ENCODE measurements at regions not wholly inside any gene's neighbourhood (a gene's known extent, or its start where the extent isn't known, plus 50 kb on each side); places are given as distances from the start of the nearest gene placed in this dataset.

DNA sequence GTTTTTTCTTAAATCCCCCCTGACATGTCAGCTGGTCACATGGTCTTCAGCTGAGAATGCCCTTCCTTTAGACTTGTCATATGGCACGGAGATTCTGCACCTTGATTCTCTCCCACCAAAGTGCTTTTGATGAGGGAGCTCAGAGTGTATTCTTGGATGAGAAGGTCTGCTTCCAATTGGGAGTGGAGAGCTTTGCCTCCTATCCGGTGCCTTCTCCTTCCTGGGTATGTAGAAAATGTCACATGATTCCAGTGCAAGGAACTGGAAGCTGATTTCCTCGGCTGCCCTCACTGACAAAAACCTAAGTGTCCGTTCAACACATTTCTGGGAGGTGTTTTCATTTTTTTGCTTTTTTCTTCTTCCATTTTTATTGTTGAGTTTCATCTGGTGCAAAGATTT lies 197.2 kb downstream of the TFAP2C start:
- in situ Hi-C loops (cut with HindIII; ENCODE audit: low pct_unique_long_range_greater_than_20kb, low sequenced_read_pairs), result no loop called here
- H3K27me3 ChIP-seq (ENCODE audit: control insufficient read depth, insufficient read depth, low read length), result no peaks in the 10 kb centered on the region

DNA sequence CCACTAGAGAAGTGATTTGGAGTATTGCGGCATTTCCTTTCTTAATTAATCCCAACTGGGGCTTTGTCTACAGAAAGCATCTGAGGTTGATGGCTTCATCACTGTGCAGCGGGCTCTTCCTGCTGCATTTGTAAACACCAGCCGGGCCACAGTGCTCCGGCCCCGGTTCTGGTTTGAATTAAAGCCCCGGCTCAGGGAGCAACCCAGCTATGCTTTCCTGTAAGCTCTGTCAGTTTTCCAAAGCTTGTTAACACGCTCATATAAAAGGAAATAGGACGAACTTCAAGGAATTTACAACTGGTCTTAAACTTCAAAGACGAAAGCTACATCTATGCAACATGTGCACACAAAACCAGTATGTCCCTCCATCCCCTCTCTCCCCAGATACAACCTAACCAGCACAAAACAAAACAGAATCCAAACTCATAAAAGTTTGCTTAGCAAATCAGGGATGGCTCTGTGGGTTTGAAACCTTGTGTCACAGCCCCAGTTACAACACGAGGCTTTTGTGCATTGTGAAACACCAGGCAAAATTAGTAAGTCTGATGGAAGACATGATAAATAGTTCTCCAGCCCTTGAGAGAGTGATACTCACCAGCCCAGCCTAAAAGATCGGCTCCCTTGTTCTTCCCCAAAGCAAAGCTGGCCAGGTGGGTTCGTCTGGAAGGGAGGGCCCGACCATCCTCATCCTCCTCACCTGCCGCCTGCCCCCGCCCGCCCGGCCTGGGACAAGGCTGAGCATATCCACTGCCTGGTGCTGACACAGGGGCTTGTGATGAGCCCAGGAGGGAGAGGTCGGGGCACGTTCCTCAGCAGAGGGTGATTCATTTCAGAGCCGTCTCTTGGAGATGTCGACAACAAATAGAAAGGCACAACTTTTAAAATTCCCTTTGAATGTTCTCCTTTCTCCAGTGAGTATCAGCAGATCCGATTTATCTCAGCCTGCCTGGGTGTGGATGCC lies 197.9 kb downstream of the TFAP2C start:
- BruUV-seq (replicated peaks), result no TSS peak
- H3K27ac ChIP-seq (ENCODE audit: low read length), result no peak overlapping the region
- no peak; the same call in 1 of the 2 replicates for ATAC-seq
- no peak for TF ChIP-seq POLR2AphosphoS5 (IDR thresholded peaks at IDR 0.05; ENCODE audit: low read depth, low read length)
- TF ChIP-seq, protein P1, sequence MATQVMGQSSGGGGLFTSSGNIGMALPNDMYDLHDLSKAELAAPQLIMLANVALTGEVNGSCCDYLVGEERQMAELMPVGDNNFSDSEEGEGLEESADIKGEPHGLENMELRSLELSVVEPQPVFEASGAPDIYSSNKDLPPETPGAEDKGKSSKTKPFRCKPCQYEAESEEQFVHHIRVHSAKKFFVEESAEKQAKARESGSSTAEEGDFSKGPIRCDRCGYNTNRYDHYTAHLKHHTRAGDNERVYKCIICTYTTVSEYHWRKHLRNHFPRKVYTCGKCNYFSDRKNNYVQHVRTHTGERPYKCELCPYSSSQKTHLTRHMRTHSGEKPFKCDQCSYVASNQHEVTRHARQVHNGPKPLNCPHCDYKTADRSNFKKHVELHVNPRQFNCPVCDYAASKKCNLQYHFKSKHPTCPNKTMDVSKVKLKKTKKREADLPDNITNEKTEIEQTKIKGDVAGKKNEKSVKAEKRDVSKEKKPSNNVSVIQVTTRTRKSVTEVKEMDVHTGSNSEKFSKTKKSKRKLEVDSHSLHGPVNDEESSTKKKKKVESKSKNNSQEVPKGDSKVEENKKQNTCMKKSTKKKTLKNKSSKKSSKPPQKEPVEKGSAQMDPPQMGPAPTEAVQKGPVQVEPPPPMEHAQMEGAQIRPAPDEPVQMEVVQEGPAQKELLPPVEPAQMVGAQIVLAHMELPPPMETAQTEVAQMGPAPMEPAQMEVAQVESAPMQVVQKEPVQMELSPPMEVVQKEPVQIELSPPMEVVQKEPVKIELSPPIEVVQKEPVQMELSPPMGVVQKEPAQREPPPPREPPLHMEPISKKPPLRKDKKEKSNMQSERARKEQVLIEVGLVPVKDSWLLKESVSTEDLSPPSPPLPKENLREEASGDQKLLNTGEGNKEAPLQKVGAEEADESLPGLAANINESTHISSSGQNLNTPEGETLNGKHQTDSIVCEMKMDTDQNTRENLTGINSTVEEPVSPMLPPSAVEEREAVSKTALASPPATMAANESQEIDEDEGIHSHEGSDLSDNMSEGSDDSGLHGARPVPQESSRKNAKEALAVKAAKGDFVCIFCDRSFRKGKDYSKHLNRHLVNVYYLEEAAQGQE (IDR thresholded peaks at IDR 0.05; ENCODE audit: insufficient read depth in 1 of 2, low read depth in 2 of 2, low read length in 1 of 2), result no peak
- H3K4me1 ChIP-seq (ENCODE audit: control insufficient read depth, insufficient read depth, low read length), result no peaks in the 10 kb centered on the region
- in situ Hi-C loops (cut with HindIII; ENCODE audit: low pct_unique_long_range_greater_than_20kb, low sequenced_read_pairs) (no loop called here), intact Hi-C loops (cut with micrococcal nuclease; ENCODE audit: unreplicated experiment) (no loop called here)
- H3K36me3 ChIP-seq (ENCODE audit: control insufficient read depth, insufficient read depth, low read length), result no peaks in the 10 kb centered on the region
- H3K9me3 ChIP-seq (ENCODE audit: control insufficient read depth, insufficient read depth, low read depth, low read length), result no peaks in the 10 kb centered on the region
- CTCF ChIA-PET, result no interaction called here
- no peak overlapping the region for H3K4me3 ChIP-seq (ENCODE audit: low read depth in 2 of 2, low read length in 2 of 2)
- DNase-seq (ENCODE audit: low read depth, low spot score), result no peak
- POLR2A ChIA-PET, result no interaction called here
- H3K27me3 ChIP-seq (ENCODE audit: control insufficient read depth, insufficient read depth, low read length), result no peaks in the 10 kb centered on the region

More for the DNA sequence above, 197.2 kb downstream of the TFAP2C start:
- TF ChIP-seq, protein P1 (IDR thresholded peaks at IDR 0.05; ENCODE audit: insufficient read depth in 1 of 2, low read depth in 2 of 2, low read length in 1 of 2), result no peak
- TF ChIP-seq SIN3A (IDR thresholded peaks at IDR 0.05; ENCODE audit: borderline replicate concordance, insufficient read depth, low read depth, low read length) (no peak), TCF7L2 (IDR thresholded peaks at IDR 0.05; ENCODE audit: low read depth, low read length) (no peak), POLR2AphosphoS5 (IDR thresholded peaks at IDR 0.05; ENCODE audit: low read depth, low read length) (no peak)
- TF ChIP-seq, protein P2, sequence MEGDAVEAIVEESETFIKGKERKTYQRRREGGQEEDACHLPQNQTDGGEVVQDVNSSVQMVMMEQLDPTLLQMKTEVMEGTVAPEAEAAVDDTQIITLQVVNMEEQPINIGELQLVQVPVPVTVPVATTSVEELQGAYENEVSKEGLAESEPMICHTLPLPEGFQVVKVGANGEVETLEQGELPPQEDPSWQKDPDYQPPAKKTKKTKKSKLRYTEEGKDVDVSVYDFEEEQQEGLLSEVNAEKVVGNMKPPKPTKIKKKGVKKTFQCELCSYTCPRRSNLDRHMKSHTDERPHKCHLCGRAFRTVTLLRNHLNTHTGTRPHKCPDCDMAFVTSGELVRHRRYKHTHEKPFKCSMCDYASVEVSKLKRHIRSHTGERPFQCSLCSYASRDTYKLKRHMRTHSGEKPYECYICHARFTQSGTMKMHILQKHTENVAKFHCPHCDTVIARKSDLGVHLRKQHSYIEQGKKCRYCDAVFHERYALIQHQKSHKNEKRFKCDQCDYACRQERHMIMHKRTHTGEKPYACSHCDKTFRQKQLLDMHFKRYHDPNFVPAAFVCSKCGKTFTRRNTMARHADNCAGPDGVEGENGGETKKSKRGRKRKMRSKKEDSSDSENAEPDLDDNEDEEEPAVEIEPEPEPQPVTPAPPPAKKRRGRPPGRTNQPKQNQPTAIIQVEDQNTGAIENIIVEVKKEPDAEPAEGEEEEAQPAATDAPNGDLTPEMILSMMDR (IDR thresholded peaks at IDR 0.05), result no peak
- ChIA-PET POLR2A (no interaction called here), CTCF (no interaction called here)
- ATAC-seq, result no peak
- Histone ChIP-seq H3K4me1 (ENCODE audit: control insufficient read depth, insufficient read depth, low read length) (no peaks in the 10 kb centered on the region), H3K4me3 (ENCODE audit: low read depth in 2 of 2, low read length in 2 of 2) (no peak overlapping the region), H3K36me3 (ENCODE audit: control insufficient read depth, insufficient read depth, low read length) (no peaks in the 10 kb centered on the region), H3K27ac (ENCODE audit: low read length) (no peak overlapping the region), H3K9me3 (ENCODE audit: control insufficient read depth, insufficient read depth, low read depth, low read length) (no peaks in the 10 kb centered on the region)
- DNase-seq (ENCODE audit: low read depth, low spot score), result no peak
- no TSS peak for BruUV-seq (replicated peaks)
- intact Hi-C loops (cut with micrococcal nuclease; ENCODE audit: unreplicated experiment), result no loop called here
